Stomach (tissue), 8 donors: ENCODE measurements at regions not wholly inside any gene's neighbourhood (a gene's known extent, or its start where the extent isn't known, plus 50 kb on each side); places are given as distances from the start of the nearest gene placed in this dataset.
A peak's percentile ranks its signal among the peaks of the same experiment; 100 is the strongest.

ENCODE experiments used
- DNase-seq, 2 donors: peaks; one replicate each; pipeline versions ENCODE4 v3.0.0 to v3.0.0-alpha.2; 2013 to 2019
- H3K27ac ChIP-seq, 5 donors: fragments of 200-600 bp in 4 of 5; sonication (generic) in 4 of 5; one replicate each; pipeline ENCODE4 v1.5.1; 2013 to 2019; ENCODE audit warnings: mild to moderate bottlenecking in 1 of 5, moderate library complexity in 1 of 5
- H3K27me3 ChIP-seq, 3 donors: fragments of 200-600 bp; sonication (generic); one replicate each; pipeline ENCODE4 v1.5.1; 2017 to 2019; ENCODE audit warnings: mixed run types in 1 of 3
- H3K36me3 ChIP-seq, 4 donors: fragments of 200-600 bp; sonication (generic); 1 replicate in 3 of 4; 2 replicates in 1 of 4; pipeline ENCODE4 v1.5.1; 2016 to 2019
- H3K4me1 ChIP-seq, 4 donors: fragments of 200-600 bp; sonication (generic); one replicate each; pipeline ENCODE4 v1.5.1; 2016 to 2019
- H3K4me3 ChIP-seq, 4 donors: fragments of 200-600 bp; sonication (generic) in 3 of 4; one replicate each; pipeline ENCODE4 v1.5.1; 2016 to 2019; ENCODE audit warnings: mild to moderate bottlenecking in 1 of 4
- H3K9me3 ChIP-seq, 4 donors: fragments of 200-600 bp; sonication (generic); one replicate each; pipeline ENCODE4 v1.5.1; 2016 to 2019
- EP300 ChIP-seq: sonication (generic); formaldehyde crosslinking; IDR thresholded peaks from one replicate; pipeline ENCODE4 v1.6.1; 2017; ENCODE audit warnings: antibody characterized with exemption
- POLR2A ChIP-seq, 4 donors: fragments of 450-650 bp; IDR thresholded peaks; one replicate each; pipeline ENCODE4 v1.6.1; 2016; ENCODE audit warnings: antibody characterized with exemption in 4 of 4, control low read depth in 2 of 4, mild to moderate bottlenecking in 1 of 4, moderate library complexity in 1 of 4
- POLR2AphosphoS5 ChIP-seq, 3 donors: sonication (generic); formaldehyde crosslinking; IDR thresholded peaks; one replicate each; pipeline ENCODE4 v1.6.1; 2016; ENCODE audit warnings: antibody characterized with exemption in 3 of 3
- WGBS, 5 donors: extraction: QIAGEN DNeasy Blood & Tissue Kit in 3 of 5; methylation state at CpG; one replicate each; pipeline versions ENCODE4 v1.1.5 to v1.1.7; 2013 to 2018; 5-methylcytosine and 5-hydroxymethylcytosine counted together
- intact Hi-C: fragments of 100-400 bp; cut with DNase I; formaldehyde crosslinking; loops from one replicate; pipeline ENCODE4 v1.15.1; 2023; ENCODE audit warnings: low total_unique reads
- TF ChIP-seq, protein P1 (sequence below), 7 experiments: fragments of 450-650 bp in 4 of 7; fragments of 200-600 bp in 3 of 7; sonication (generic) in 3 of 7; IDR thresholded peaks; one replicate each; pipeline ENCODE4 v1.5.1; 2016 to 2019; ENCODE audit warnings: antibody characterized with exemption in 7 of 7, control low read depth in 2 of 7, mild to moderate bottlenecking in 1 of 7
- donor health status: healthy with polysubstance abuse.
- donor health status: Bipolar disorder and iron deficiency.
- donor health status: healthy.

DNA sequence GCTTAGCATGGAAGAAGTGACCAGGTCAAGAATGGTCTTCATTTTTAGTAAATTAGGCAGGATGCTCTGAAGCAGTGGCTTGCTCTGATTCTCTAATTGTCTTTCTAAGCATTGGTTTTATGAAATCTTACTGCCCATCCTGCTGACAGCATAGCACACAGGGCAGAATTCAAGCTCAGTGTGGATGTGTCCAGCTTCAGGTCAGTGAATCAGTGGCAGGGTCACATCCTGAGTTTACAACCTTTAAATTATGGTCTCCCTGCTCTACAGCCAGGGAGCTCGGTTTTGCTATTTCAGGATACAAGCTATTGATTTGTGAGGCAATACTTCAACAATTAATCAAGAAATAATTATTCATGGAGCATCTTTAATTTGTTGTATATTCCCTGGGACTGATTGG lies 202.3 kb upstream of the RXFP2 start:
- H3K4me3 ChIP-seq = no peak overlapping the region
- TF ChIP-seq POLR2A (IDR thresholded peaks at IDR 0.05) (no peak), EP300 (no peak), POLR2AphosphoS5 (IDR thresholded peaks at IDR 0.05) (no peak)
- TF ChIP-seq, protein P1, sequence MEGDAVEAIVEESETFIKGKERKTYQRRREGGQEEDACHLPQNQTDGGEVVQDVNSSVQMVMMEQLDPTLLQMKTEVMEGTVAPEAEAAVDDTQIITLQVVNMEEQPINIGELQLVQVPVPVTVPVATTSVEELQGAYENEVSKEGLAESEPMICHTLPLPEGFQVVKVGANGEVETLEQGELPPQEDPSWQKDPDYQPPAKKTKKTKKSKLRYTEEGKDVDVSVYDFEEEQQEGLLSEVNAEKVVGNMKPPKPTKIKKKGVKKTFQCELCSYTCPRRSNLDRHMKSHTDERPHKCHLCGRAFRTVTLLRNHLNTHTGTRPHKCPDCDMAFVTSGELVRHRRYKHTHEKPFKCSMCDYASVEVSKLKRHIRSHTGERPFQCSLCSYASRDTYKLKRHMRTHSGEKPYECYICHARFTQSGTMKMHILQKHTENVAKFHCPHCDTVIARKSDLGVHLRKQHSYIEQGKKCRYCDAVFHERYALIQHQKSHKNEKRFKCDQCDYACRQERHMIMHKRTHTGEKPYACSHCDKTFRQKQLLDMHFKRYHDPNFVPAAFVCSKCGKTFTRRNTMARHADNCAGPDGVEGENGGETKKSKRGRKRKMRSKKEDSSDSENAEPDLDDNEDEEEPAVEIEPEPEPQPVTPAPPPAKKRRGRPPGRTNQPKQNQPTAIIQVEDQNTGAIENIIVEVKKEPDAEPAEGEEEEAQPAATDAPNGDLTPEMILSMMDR (IDR thresholded peaks at IDR 0.05) = no peak
- intact Hi-C loops = no loop called here
- no peaks in the 10 kb centered on the region for H3K4me1 ChIP-seq
- H3K27ac ChIP-seq = no peak overlapping the region
- H3K27me3 ChIP-seq = no peaks in the 10 kb centered on the region
- WGBS, 5 donors = 44 to 70% (median 57%) methylated on average over 1 of the region's 1 CpG
- DNase-seq = no peak
- H3K9me3 ChIP-seq = no peaks in the 10 kb centered on the region
- no peaks in the 10 kb centered on the region for H3K36me3 ChIP-seq

DNA sequence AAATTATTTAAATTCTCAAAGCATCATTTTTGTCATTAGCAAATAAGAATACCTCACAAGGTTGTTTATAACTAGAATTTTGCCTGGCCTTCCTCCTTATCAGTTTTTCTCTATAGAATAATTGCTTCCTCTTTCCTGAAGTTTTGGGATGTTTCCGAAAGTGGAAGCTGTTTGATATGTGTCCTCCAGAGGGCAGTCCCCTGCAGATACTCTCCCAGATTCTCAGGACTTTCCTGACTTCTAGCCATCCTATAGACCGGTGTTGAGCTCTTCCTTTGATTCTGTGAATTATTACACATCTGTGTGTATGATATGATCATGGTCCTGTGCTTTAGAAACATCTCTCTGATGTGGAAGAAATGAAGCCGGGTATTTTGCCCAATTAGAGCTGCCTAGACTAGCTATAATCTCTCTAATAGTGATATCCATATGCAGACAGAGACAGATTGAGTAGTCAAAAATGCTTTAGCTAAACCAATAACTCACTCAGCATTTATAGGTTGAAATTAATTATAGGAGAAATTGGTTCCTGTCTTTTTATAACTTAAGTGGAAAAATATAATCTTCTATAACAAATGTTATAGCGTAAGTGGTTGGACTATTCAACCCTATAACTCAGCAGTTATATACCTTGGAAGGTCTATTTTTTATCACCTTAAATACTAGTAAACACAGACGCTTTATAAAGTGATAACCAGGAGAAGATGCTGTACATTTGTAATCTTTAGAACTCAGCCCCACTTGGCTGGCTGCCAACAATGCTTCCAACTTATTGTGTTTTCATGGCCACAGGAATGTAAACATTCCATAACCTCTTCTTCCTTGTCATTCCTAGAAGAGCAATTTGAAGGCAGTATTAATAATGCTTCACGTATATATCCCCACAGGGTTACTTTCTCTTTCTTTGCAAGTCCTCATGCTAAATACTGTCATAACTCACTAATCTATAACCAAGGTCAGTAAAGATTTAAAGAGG lies 201.0 kb upstream of the RXFP2 start:
- intact Hi-C loops = no loop called here
- Histone ChIP-seq H3K9me3 (no peaks in the 10 kb centered on the region), H3K4me3 (no peak overlapping the region), H3K27ac (no peak overlapping the region), H3K4me1 (no peaks in the 10 kb centered on the region), H3K27me3 (no peaks in the 10 kb centered on the region), H3K36me3 (no peaks in the 10 kb centered on the region)
- TF ChIP-seq, protein P1 (IDR thresholded peaks at IDR 0.05) = peak in 3 of 7 experiments; percentile 10 to 25 (median 14)
- TF ChIP-seq POLR2A (IDR thresholded peaks at IDR 0.05) (no peak), POLR2AphosphoS5 (IDR thresholded peaks at IDR 0.05) (no peak)
- 33 to 47% (median 40%) methylated on average over 6 of the region's 6 CpGs for WGBS, 5 donors
- DNase-seq = peak; percentile 29

- no peak for DNase-seq
- Histone ChIP-seq H3K36me3 (no peaks in the 10 kb centered on the region), H3K4me3 (no peak overlapping the region), H3K9me3 (peaks cover 0 to 4% (median 0%) of the 10 kb centered on the region in 4 donors), H3K27ac (no peak overlapping the region), H3K27me3 (no peaks in the 10 kb centered on the region), H3K4me1 (no peaks in the 10 kb centered on the region)
- TF ChIP-seq POLR2AphosphoS5 (IDR thresholded peaks at IDR 0.05) (no peak), POLR2A (IDR thresholded peaks at IDR 0.05) (no peak), EP300 (no peak)
- TF ChIP-seq, protein P1 (IDR thresholded peaks at IDR 0.05) = no peak
- intact Hi-C loops = no loop called here
- 52 to 72% (median 62%) methylated on average over 2 of the region's 2 CpGs for WGBS, 5 donors
Measured at GRCh38 chr13:31540281-31540680, 199.0 kb upstream of the RXFP2 start.

GRCh38 chr13:31543190-31543589 lies 196.1 kb upstream of the RXFP2 start:
- intact Hi-C loops = no loop called here
- TF ChIP-seq POLR2A (IDR thresholded peaks at IDR 0.05) (no peak), POLR2AphosphoS5 (IDR thresholded peaks at IDR 0.05) (no peak), EP300 (no peak)
- TF ChIP-seq, protein P1 (IDR thresholded peaks at IDR 0.05) = no peak
- Histone ChIP-seq H3K27me3 (no peaks in the 10 kb centered on the region), H3K27ac (no peak overlapping the region), H3K36me3 (no peaks in the 10 kb centered on the region), H3K4me1 (no peaks in the 10 kb centered on the region), H3K4me3 (no peak overlapping the region), H3K9me3 (peaks cover 0 to 4% (median 0%) of the 10 kb centered on the region in 4 donors)
- no peak for DNase-seq
